ENCODE measurements at regions not wholly inside any gene's neighbourhood (a gene's known extent, or its start where the extent isn't known, plus 50 kb on each side); places are given as distances from the start of the nearest gene placed in this dataset.

DNA sequence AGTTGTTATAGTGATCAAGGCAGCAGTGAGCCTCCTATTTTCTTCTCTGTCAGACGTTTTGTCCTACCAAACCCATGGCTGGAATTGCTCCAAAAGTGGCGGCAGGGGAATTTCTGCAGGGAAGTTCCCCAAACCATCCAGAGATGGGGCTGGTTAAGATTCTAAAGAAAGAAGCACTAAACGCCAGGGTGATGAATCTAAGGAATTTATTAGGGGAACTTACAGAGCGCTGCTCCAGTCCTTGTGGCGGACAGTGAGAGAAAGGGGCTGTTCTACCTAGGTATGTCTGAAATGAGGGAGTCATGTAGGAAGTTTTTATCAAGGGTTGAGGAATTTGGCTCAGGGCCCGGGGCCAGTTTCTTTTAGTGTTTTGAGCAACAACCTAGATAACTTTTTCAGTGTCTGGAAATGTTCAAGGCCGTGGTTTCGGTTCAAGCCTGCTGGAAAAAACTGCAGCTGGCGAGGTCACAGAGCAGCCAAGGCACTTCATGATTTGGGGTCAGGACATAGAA lies 222.4 kb upstream of the B3GALT2 start:
- TF ChIP-seq, protein P1, sequence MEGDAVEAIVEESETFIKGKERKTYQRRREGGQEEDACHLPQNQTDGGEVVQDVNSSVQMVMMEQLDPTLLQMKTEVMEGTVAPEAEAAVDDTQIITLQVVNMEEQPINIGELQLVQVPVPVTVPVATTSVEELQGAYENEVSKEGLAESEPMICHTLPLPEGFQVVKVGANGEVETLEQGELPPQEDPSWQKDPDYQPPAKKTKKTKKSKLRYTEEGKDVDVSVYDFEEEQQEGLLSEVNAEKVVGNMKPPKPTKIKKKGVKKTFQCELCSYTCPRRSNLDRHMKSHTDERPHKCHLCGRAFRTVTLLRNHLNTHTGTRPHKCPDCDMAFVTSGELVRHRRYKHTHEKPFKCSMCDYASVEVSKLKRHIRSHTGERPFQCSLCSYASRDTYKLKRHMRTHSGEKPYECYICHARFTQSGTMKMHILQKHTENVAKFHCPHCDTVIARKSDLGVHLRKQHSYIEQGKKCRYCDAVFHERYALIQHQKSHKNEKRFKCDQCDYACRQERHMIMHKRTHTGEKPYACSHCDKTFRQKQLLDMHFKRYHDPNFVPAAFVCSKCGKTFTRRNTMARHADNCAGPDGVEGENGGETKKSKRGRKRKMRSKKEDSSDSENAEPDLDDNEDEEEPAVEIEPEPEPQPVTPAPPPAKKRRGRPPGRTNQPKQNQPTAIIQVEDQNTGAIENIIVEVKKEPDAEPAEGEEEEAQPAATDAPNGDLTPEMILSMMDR (IDR thresholded peaks at IDR 0.05 in 4 of 5, conservative IDR thresholded peaks at IDR 0.05 in 1 of 5), result no peak
- no peak for TF ChIP-seq POLR2A (IDR thresholded peaks at IDR 0.05)
